Endodermal cell (in vitro differentiated cells): ENCODE measurements at regions not wholly inside any gene's neighbourhood (a gene's known extent, or its start where the extent isn't known, plus 50 kb on each side); places are given as distances from the start of the nearest gene placed in this dataset.

ENCODE experiments used
- DNase-seq: peaks from one replicate; pipeline ENCODE4 v3.0.0-alpha.2; 2017
- H3K27ac ChIP-seq: 2 replicates; pipeline ENCODE4 v1.5.1; 2013; ENCODE audit warnings: mild to moderate bottlenecking, low read depth, low read length, moderate library complexity
- H3K27me3 ChIP-seq: 2 replicates; pipeline ENCODE4 v1.6.1; 2013; ENCODE audit warnings: mild to moderate bottlenecking, low read length, moderate library complexity; ENCODE audit not compliant: insufficient read depth, control insufficient read depth, poor library complexity, severe bottlenecking
- H3K36me3 ChIP-seq: 2 replicates; pipeline ENCODE4 v1.7.0; 2013; ENCODE audit warnings: mild to moderate bottlenecking, low read length, moderate library complexity; ENCODE audit not compliant: control insufficient read depth, insufficient read depth
- H3K4me1 ChIP-seq: one replicate; pipeline ENCODE4 v1.7.0; 2013; ENCODE audit warnings: low read length; ENCODE audit not compliant: control insufficient read depth, insufficient read depth
- H3K4me3 ChIP-seq: 2 replicates; pipeline ENCODE4 v1.5.1; 2013; ENCODE audit warnings: mild to moderate bottlenecking, low read length, moderate library complexity
- H3K9ac ChIP-seq: 2 replicates; pipeline ENCODE4 v1.6.1; 2013; ENCODE audit warnings: mild to moderate bottlenecking, low read length, moderate library complexity; ENCODE audit not compliant: poor library complexity, severe bottlenecking; ENCODE audit errors: extremely low read depth
- H3K9me3 ChIP-seq: 2 replicates; pipeline ENCODE4 v1.6.1; 2013; ENCODE audit warnings: mild to moderate bottlenecking, low read length, moderate library complexity; ENCODE audit not compliant: control insufficient read depth
- H3K27ac Mint-ChIP-seq: 2 replicates; pipeline ENCODE4 v1.8.0; 2020; ENCODE audit warnings: mixed read lengths
- H3K27me3 Mint-ChIP-seq: 2 replicates; pipeline ENCODE4 v1.8.0; 2021; ENCODE audit warnings: mild to moderate bottlenecking, mixed read lengths; ENCODE audit not compliant: insufficient read depth
- H3K36me3 Mint-ChIP-seq: 2 replicates; pipeline ENCODE4 v1.8.0; 2020; ENCODE audit warnings: low read depth, mixed read lengths
- H3K4me1 Mint-ChIP-seq: 2 replicates; pipeline ENCODE4 v1.8.0; 2020; ENCODE audit warnings: mixed read lengths
- H3K4me3 Mint-ChIP-seq: 2 replicates; pipeline ENCODE4 v1.8.0; 2020; ENCODE audit warnings: mild to moderate bottlenecking, moderate library complexity, mixed read lengths
- H3K9me3 Mint-ChIP-seq: 2 replicates; pipeline ENCODE4 v1.8.0; 2020; ENCODE audit warnings: mild to moderate bottlenecking, mixed read lengths
- CTCF ChIP-seq: fragments of 200-600 bp; sonication (generic); conservative IDR thresholded peaks from 2 replicates; pipeline ENCODE4 v1.5.0; 2021; ENCODE audit warnings: antibody characterized with exemption, mild to moderate bottlenecking
- WGBS, 2 experiments: methylation state at CpG; one replicate each; pipeline versions ENCODE4 v1.1.5 to v1.1.7; 2013; ENCODE audit warnings: missing lambda C conversion rate in 2 of 2, mixed read lengths in 1 of 2; ENCODE audit not compliant: insufficient coverage in 1 of 2, insufficient read length in 1 of 2; 5-methylcytosine and 5-hydroxymethylcytosine counted together

GRCh38 chr22:44396727-44397722 is 84.3 kb upstream of the SHISAL1 start:
- Histone ChIP-seq H3K9me3 (no peaks in the 10 kb centered on the region), H3K9ac (no peak overlapping the region), H3K27ac (no peak overlapping the region), H3K36me3 (no peaks in the 10 kb centered on the region), H3K4me1 (no peaks in the 10 kb centered on the region), H3K4me3 (no peak overlapping the region), H3K27me3 (no peaks in the 10 kb centered on the region)
- Mint-ChIP-seq H3K36me3 (no peaks in the 10 kb centered on the region), H3K4me3 (no peak overlapping the region), H3K27me3 (peaks cover 2% of the 10 kb centered on the region), H3K4me1 (no peaks in the 10 kb centered on the region), H3K9me3 (no peaks in the 10 kb centered on the region), H3K27ac (no peak overlapping the region)
- WGBS, 2 experiments = 89 to 95% methylated on average over 10 to 16 of the region's 16 CpGs
- DNase-seq = no peak
- no peak for TF ChIP-seq CTCF

- 92 to 98% methylated on average over 7 to 12 of the region's 12 CpGs for WGBS, 2 experiments
- H3K27ac ChIP-seq = no peak overlapping the region
- H3K27me3 ChIP-seq = no peaks in the 10 kb centered on the region
- H3K9me3 ChIP-seq = no peaks in the 10 kb centered on the region
- H3K4me1 Mint-ChIP-seq = peaks cover 3% of the 10 kb centered on the region
- DNase-seq = peak; percentile 4
- no peak overlapping the region for H3K4me3 ChIP-seq
- H3K36me3 ChIP-seq = no peaks in the 10 kb centered on the region
- no peak overlapping the region for H3K27ac Mint-ChIP-seq
- no peaks in the 10 kb centered on the region for H3K36me3 Mint-ChIP-seq
- H3K4me3 Mint-ChIP-seq = no peak overlapping the region
- H3K9ac ChIP-seq = no peak overlapping the region
- peaks cover 2% of the 10 kb centered on the region for H3K27me3 Mint-ChIP-seq
- no peaks in the 10 kb centered on the region for H3K4me1 ChIP-seq
- TF ChIP-seq CTCF = no peak
- no peaks in the 10 kb centered on the region for H3K9me3 Mint-ChIP-seq
Measured at GRCh38 chr22:44396021-44396726, 83.4 kb upstream of the SHISAL1 start.

GRCh38 chr22:44395118-44396005 is 82.6 kb upstream of the SHISAL1 start:
- no peaks in the 10 kb centered on the region for H3K36me3 Mint-ChIP-seq
- Histone ChIP-seq H3K9me3 (no peaks in the 10 kb centered on the region), H3K27me3 (no peaks in the 10 kb centered on the region), H3K9ac (no peak overlapping the region), H3K4me1 (no peaks in the 10 kb centered on the region), H3K4me3 (no peak overlapping the region), H3K36me3 (no peaks in the 10 kb centered on the region), H3K27ac (no peak overlapping the region)
- H3K9me3 Mint-ChIP-seq = no peaks in the 10 kb centered on the region
- no peaks in the 10 kb centered on the region for H3K27me3 Mint-ChIP-seq
- no peak overlapping the region for H3K27ac Mint-ChIP-seq
- peaks cover 3% of the 10 kb centered on the region for H3K4me1 Mint-ChIP-seq
- DNase-seq = peak; percentile 30
- no peak overlapping the region for H3K4me3 Mint-ChIP-seq
- TF ChIP-seq CTCF = no peak
- WGBS, 2 experiments = 96% methylated on average over 17 to 28 of the region's 31 CpGs
